HTR-8/SVneo (cell line): ENCODE measurements at regions not wholly inside any gene's neighbourhood (a gene's known extent, or its start where the extent isn't known, plus 50 kb on each side); places are given as distances from the start of the nearest gene placed in this dataset.

ENCODE experiments used
- DNase-seq: peaks from one replicate; pipeline ENCODE4 v3.0.0; 2011; ENCODE audit warnings: low spot score, mixed read lengths; ENCODE audit not compliant: insufficient read length
- FAIRE-seq: peaks from 2 replicates; lab custom pipeline; 2011; peaks lifted over from hg19 to GRCh38; lab: Jason Lieb, UNC

DNA sequence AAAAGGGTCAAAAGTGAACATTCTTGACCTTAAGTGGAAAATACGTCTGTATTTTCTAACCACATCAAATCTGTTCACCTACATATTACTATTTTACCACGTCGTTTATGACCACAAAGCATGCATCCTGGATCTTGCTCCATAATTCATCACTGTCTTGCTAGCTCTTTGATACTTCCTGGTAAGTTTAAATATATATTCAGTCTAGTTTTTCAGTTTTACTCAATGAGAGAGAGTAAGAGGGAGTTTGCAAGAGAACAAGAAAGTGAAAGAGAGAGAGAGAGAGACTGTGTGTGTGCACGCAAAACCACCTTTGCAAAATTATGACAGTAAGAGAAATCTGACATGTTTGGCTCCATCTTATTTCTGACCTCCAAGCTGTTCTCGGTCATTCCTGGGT is 173.7 kb upstream of the GALNTL6 start:
- DNase-seq = no peak
- FAIRE-seq = no peak

DNA sequence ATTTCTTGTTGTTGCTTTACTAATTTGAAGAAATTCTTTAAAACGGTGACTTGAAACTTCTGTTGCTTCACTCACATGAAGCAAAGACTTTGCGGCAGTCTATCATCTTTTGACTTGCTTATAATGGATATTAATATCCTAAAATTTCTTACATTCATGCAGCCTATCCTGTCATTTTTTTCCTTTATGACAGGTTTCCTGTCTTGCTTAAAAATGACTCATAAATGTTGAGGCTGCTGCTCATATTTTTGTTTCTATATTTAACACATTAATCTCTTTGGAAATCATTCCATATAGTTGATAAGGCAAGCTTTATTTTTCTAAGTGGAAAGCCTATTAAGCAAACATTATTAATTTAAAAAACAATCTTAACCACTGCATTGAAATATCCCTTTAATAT is 176.6 kb upstream of the GALNTL6 start:
- FAIRE-seq = no peak

GRCh38 chr4:171629737-171630136 is 183.5 kb upstream of the GALNTL6 start:
- no peak for FAIRE-seq
- DNase-seq = no peak

More for the DNA sequence above, 176.6 kb upstream of the GALNTL6 start:
- no peak for DNase-seq

GRCh38 chr4:171629182-171629581 is 184.0 kb upstream of the GALNTL6 start:
- DNase-seq = no peak

GRCh38 chr4:171626554-171626953 is 186.7 kb upstream of the GALNTL6 start:
- no peak for FAIRE-seq
- DNase-seq = no peak

More at GRCh38 chr4:171629182-171629581, 184.0 kb upstream of the GALNTL6 start:
- FAIRE-seq = no peak

GRCh38 chr4:171622729-171623128 is 190.5 kb upstream of the GALNTL6 start:
- DNase-seq = no peak
- FAIRE-seq = no peak

DNA sequence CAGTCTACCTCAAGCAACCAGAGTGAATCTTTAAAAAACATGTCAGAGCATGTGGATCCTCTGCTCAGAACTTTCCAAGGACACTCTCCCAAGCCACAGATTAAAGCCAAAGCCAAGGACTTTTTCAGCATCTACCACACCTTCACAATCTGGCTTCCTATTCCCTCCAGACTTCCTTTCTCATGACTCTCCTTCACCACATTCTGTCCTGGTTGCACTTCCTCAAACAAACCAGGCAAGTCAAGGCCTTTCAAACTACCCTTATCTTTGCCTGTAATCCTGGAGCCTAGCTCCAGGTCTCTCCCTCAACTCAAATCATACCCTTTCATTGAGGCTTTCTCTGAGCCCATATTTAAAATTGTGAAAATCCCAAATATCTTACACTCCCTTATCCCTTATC is 191.6 kb upstream of the GALNTL6 start:
- FAIRE-seq = no peak
- no peak for DNase-seq

- no peak for DNase-seq
- no peak for FAIRE-seq
Observed at GRCh38 chr4:171612907-171613306, 200.3 kb upstream of the GALNTL6 start.

- no peak for DNase-seq
- FAIRE-seq = no peak
Observed at GRCh38 chr4:171602638-171603355, 210.4 kb upstream of the GALNTL6 start.

- DNase-seq (no peak), FAIRE-seq (peak; percentile 23)
Observed at GRCh38 chr4:171601091-171601490, 212.1 kb upstream of the GALNTL6 start.

DNA sequence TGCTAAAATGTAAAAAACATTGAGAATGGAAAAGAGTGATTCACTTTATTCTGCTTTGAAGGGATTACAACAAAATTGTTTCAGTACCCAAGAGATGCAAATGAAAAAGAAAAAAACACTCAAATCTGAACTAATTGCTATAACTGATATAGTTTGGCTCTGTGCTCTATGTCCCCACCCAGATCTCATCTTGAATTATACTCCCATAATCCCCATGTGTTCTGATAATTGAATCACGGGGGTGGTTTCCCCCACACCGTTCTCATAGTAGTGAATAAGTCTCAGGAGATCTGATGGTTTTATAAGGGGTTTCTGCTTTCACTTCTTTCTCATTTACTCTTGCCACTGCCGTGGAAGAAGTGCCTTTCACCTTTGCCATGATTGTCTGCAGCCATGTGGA is 213.6 kb upstream of the GALNTL6 start:
- DNase-seq = no peak
- FAIRE-seq = no peak

DNA sequence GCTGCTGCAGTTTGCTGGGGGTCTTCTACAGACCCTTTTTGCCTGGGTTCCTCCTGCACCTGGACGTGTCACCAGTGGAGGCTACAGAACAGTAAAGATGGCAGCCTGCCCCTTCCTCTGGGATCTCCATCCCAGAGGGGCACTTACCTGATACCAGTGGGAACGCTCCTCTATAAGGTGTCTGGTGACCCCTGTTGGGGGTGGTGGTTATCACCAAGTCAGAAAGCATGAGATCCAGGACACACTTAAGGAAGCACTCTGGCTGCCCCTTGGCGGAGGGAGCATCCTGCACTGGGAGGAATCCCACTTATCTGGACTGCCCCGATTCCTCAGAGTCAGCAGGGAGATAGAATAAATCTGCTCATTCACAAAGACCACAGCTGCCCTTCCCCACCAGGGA is 218.9 kb upstream of the GALNTL6 start:
- no peak for DNase-seq
- FAIRE-seq = no peak

GRCh38 chr4:171590716-171591115 is 222.5 kb upstream of the GALNTL6 start:
- FAIRE-seq = no peak

DNA sequence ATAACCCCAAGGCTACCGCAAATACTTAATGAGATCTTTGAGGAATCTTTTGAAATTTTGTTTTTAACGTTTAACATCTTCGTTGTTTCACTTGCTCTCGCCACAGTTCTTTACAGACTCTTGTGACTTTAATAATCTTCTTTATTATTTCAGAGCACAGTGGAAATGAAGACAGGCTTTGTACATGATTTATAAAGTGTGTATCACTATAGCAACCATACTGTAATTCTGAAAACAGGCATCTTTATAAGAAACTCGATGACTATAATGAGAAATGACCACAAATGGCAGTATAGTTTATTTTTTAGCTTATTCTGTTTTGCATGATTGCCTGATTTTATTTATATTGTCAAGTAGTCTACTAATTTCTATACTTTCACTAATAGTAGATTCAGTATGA is 224.4 kb upstream of the GALNTL6 start:
- FAIRE-seq = no peak

More at GRCh38 chr4:171590716-171591115, 222.5 kb upstream of the GALNTL6 start:
- no peak for DNase-seq

DNA sequence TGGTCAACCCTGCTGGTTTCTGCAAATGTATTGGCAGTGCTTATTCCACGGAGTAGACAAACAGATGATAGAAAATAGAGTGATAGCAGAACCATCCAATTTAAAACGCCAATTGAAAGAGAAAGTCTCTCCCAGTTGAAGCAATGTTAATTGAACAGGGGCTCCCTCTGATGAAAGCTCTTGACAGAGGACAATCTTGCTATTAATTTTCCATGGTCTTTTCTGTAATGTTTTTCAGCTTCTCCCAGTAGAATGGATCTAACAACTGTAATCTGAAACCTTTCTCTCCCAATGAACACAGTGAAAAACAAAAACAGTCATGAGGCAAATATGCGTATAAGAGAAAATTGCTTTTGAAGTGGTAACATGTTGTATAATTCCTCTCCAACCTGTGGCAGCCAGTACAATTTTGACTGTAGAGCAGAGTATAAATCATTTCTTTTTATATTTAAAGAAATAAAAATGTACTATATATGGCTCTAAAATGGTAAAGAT is 225.1 kb upstream of the GALNTL6 start:
- FAIRE-seq = no peak

More for the DNA sequence above, 224.4 kb upstream of the GALNTL6 start:
- DNase-seq = no peak

DNA sequence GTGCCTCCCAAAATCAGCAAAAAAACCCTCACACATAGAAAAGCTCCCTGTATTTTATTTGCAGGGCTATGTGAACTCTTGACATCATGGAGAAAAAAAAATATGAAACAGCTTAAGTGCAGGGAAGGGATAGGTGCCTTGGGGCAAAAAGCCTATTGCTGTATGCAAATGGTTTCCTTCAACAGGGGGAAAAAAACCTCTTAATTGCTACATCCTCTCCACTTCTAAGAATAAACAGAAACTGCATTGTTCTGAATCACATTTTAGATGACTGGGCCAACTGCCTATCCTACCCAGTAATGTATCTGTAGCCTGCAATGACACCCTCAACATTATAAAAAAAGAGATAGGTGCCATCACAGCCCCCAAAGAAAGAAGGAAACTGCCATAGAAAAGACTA is 229.4 kb upstream of the GALNTL6 start:
- FAIRE-seq (no peak), DNase-seq (no peak)

More for the DNA sequence above, 225.1 kb upstream of the GALNTL6 start:
- DNase-seq = no peak

- no peak for FAIRE-seq
- no peak for DNase-seq
Observed at GRCh38 chr4:171582961-171583581, 230.1 kb upstream of the GALNTL6 start.

DNA sequence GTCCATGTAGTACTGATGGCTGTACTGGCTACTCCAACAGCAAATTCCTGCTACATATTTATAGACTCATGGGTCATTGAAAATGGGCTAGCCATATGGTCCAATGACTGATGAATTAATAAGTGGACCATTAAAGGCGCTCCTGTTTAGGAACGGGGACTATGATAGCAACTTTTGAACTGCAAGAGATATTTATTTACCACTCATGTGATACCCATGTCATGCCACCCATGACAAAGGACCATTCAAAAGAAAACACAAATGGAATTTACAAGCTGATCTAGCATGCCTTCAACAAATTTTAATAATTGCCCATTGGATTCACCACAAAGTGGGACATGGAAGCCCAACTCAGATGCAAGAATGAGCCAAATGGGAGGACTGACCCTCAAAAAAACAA is 240.0 kb upstream of the GALNTL6 start:
- FAIRE-seq (no peak), DNase-seq (no peak)

DNA sequence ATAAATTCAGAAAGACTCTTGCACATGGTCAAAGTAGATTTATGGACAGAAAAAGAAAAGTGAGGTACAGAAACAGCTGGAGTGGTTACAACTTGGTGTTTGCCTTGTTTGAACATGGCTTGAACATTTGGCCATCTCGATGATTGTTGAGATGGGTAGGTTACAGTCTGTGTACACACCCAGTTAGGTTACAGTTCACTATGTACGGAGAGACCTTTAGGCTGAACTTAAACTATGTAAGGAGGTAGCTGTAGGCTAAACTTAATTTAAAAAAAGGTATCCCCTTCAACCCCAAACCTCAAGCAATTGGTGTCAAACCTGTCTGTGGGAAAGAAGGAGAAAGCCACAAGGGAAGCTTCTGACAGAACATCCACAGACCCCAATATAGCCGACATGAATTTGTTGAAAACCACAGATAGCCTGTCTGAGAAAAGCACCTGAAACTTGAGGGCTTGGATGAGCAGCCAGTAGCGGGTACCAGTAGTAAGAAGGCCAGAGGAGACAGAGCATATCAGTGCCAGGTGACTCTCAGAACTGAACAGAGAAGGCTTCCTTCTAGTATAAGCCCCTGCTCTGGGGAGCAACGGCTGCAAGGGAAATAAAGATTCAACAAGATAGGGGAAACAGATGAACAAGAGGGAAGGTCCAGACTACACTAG is 247.9 kb upstream of the GALNTL6 start:
- DNase-seq (no peak), FAIRE-seq (no peak)

GRCh38 chr4:171561419-171561818 is 251.8 kb upstream of the GALNTL6 start:
- FAIRE-seq = no peak
- no peak for DNase-seq

GRCh38 chr4:171553961-171554360 is 259.2 kb upstream of the GALNTL6 start:
- FAIRE-seq = no peak
- no peak for DNase-seq
